ENCODE measurements at regions not wholly inside any gene's neighbourhood (a gene's known extent, or its start where the extent isn't known, plus 50 kb on each side); places are given as distances from the start of the nearest gene placed in this dataset.

- Mint-ChIP-seq H3K27ac (no peak overlapping the region), H3K9me3 (ENCODE audit: low read depth) (no peaks in the 10 kb centered on the region), H3K27me3 (no peaks in the 10 kb centered on the region), H3K36me3 (no peaks in the 10 kb centered on the region), H3K4me3 (no peak overlapping the region), H3K4me1 (no peaks in the 10 kb centered on the region)
- CTCF ChIA-PET, result no interaction called here
- ATAC-seq (no peak), DNase-seq (no peak)
Measured at GRCh38 chr4:133803341-133803740, 398.2 kb downstream of the PABPC4L start.

- Mint-ChIP-seq H3K27me3 (no peaks in the 10 kb centered on the region), H3K36me3 (no peaks in the 10 kb centered on the region), H3K4me1 (no peaks in the 10 kb centered on the region), H3K4me3 (no peak overlapping the region), H3K27ac (no peak overlapping the region), H3K9me3 (ENCODE audit: low read depth) (no peaks in the 10 kb centered on the region)
- DNase-seq (no peak), ATAC-seq (no peak)
- CTCF ChIA-PET, result no interaction called here
Measured at GRCh38 chr4:133802359-133803140, 399.0 kb downstream of the PABPC4L start.

GRCh38 chr4:133801883-133802282 lies 399.7 kb downstream of the PABPC4L start:
- H3K9me3 Mint-ChIP-seq (ENCODE audit: low read depth), result no peaks in the 10 kb centered on the region
- no peak for ATAC-seq
- no peak overlapping the region for H3K27ac Mint-ChIP-seq
- no peak overlapping the region for H3K4me3 Mint-ChIP-seq
- no peaks in the 10 kb centered on the region for H3K27me3 Mint-ChIP-seq
- DNase-seq, result no peak
- CTCF ChIA-PET, result no interaction called here
- no peaks in the 10 kb centered on the region for H3K4me1 Mint-ChIP-seq
- H3K36me3 Mint-ChIP-seq, result no peaks in the 10 kb centered on the region

DNA sequence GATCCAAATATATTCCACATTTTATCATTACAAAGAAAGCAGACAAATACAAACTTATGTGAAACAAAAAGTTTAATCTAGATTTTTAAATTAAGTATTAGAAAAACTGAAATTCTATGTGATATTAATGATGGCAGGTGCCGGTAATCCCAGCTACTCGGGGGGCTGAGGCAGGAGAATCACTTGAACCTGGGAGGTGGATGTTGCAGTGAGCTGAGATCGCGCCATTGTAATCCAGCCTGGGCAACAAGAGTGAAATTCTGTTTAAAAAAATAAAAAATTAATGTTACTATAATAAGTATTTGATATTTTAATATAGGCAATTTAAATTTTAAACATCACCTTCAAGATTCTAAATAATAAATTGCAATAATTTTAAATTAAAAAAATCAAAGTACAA lies 400.6 kb downstream of the PABPC4L start:
- no peaks in the 10 kb centered on the region for H3K36me3 Mint-ChIP-seq
- H3K4me1 Mint-ChIP-seq, result no peaks in the 10 kb centered on the region
- no peaks in the 10 kb centered on the region for H3K9me3 Mint-ChIP-seq (ENCODE audit: low read depth)
- DNase-seq (no peak), ATAC-seq (no peak)
- H3K27ac Mint-ChIP-seq, result no peak overlapping the region
- no peak overlapping the region for H3K4me3 Mint-ChIP-seq
- no peaks in the 10 kb centered on the region for H3K27me3 Mint-ChIP-seq
- CTCF ChIA-PET, result no interaction called here

GRCh38 chr4:133799717-133800315 lies 401.8 kb downstream of the PABPC4L start:
- Mint-ChIP-seq H3K4me1 (no peaks in the 10 kb centered on the region), H3K9me3 (ENCODE audit: low read depth) (no peaks in the 10 kb centered on the region), H3K4me3 (no peak overlapping the region), H3K27me3 (no peaks in the 10 kb centered on the region), H3K36me3 (no peaks in the 10 kb centered on the region), H3K27ac (no peak overlapping the region)
- ATAC-seq, result no peak
- DNase-seq, result no peak
- CTCF ChIA-PET, result no interaction called here

GRCh38 chr4:133777661-133778060 lies 423.9 kb downstream of the PABPC4L start:
- Mint-ChIP-seq H3K36me3 (no peaks in the 10 kb centered on the region), H3K27me3 (no peaks in the 10 kb centered on the region), H3K27ac (no peak overlapping the region), H3K9me3 (ENCODE audit: low read depth) (peaks cover 5% of the 10 kb centered on the region), H3K4me1 (no peaks in the 10 kb centered on the region), H3K4me3 (no peak overlapping the region)
- CTCF ChIA-PET, result no interaction called here
- DNase-seq, result no peak
- ATAC-seq, result no peak

DNA sequence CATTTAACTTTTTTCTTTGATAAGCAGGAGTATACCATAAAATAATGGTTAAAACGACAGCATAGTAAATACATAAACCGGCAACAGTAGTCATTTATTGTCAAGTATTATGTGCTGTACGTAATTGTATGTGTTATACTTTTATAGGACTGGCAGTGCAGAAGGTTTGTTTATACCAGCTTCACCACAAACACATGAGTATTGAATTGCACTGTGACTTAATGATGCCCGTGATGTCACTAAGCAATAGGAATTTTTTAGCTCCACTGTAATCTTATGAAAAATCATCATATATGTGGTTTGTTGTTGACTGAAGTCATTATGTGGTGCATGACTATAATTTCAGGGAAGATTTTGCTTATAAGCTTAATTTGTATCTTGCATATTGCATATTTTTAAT lies 424.6 kb downstream of the PABPC4L start:
- ATAC-seq, result no peak
- H3K27me3 Mint-ChIP-seq, result no peaks in the 10 kb centered on the region
- no peak overlapping the region for H3K4me3 Mint-ChIP-seq
- H3K9me3 Mint-ChIP-seq (ENCODE audit: low read depth), result peaks cover 8% of the 10 kb centered on the region
- H3K27ac Mint-ChIP-seq, result no peak overlapping the region
- CTCF ChIA-PET, result no interaction called here
- no peaks in the 10 kb centered on the region for H3K36me3 Mint-ChIP-seq
- H3K4me1 Mint-ChIP-seq, result no peaks in the 10 kb centered on the region
- no peak for DNase-seq

GRCh38 chr4:133776503-133776902 lies 425.1 kb downstream of the PABPC4L start:
- H3K4me1 Mint-ChIP-seq, result no peaks in the 10 kb centered on the region
- no peak overlapping the region for H3K27ac Mint-ChIP-seq
- no peaks in the 10 kb centered on the region for H3K27me3 Mint-ChIP-seq
- no peak for DNase-seq
- no peak overlapping the region for H3K4me3 Mint-ChIP-seq
- CTCF ChIA-PET, result no interaction called here
- H3K9me3 Mint-ChIP-seq (ENCODE audit: low read depth), result peaks cover 8% of the 10 kb centered on the region
- H3K36me3 Mint-ChIP-seq, result no peaks in the 10 kb centered on the region
- ATAC-seq, result no peak

GRCh38 chr4:133775881-133776280 lies 425.7 kb downstream of the PABPC4L start:
- DNase-seq (no peak), ATAC-seq (no peak)
- peaks cover 10% of the 10 kb centered on the region for H3K9me3 Mint-ChIP-seq (ENCODE audit: low read depth)
- no peaks in the 10 kb centered on the region for H3K36me3 Mint-ChIP-seq
- H3K27me3 Mint-ChIP-seq, result no peaks in the 10 kb centered on the region
- H3K27ac Mint-ChIP-seq, result no peak overlapping the region
- H3K4me1 Mint-ChIP-seq, result no peaks in the 10 kb centered on the region
- H3K4me3 Mint-ChIP-seq, result no peak overlapping the region
- CTCF ChIA-PET, result no interaction called here

DNA sequence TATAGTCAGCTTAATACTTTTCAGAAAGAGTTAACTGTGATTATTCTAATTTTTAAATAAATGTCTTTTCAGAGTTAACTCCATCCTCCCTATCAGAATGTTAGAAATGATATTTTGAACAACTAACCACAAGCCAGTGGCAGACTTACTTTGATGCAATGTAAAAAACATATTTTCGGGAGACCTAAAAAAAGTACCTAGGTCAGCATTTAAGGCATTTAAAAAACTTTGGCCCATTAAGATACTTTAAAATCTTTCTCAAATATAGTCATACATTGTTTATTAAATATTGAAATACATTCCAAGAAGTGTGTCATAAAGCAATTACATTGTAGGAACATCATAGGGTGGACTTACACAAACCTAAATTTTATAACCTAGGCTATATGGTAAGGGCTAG lies 426.1 kb downstream of the PABPC4L start:
- CTCF ChIA-PET, result no interaction called here
- no peaks in the 10 kb centered on the region for H3K27me3 Mint-ChIP-seq
- no peaks in the 10 kb centered on the region for H3K36me3 Mint-ChIP-seq
- no peak for DNase-seq
- no peak for ATAC-seq
- no peaks in the 10 kb centered on the region for H3K4me1 Mint-ChIP-seq
- no peak overlapping the region for H3K4me3 Mint-ChIP-seq
- no peak overlapping the region for H3K27ac Mint-ChIP-seq
- H3K9me3 Mint-ChIP-seq (ENCODE audit: low read depth), result peaks cover 13% of the 10 kb centered on the region

GRCh38 chr4:133759428-133759827 lies 442.2 kb downstream of the PABPC4L start:
- no peaks in the 10 kb centered on the region for H3K36me3 Mint-ChIP-seq
- no peak overlapping the region for H3K27ac Mint-ChIP-seq
- no peak overlapping the region for H3K4me3 Mint-ChIP-seq
- DNase-seq, result no peak
- H3K27me3 Mint-ChIP-seq, result no peaks in the 10 kb centered on the region
- CTCF ChIA-PET, result no interaction called here
- no peaks in the 10 kb centered on the region for H3K4me1 Mint-ChIP-seq
- H3K9me3 Mint-ChIP-seq (ENCODE audit: low read depth), result peaks cover 11% of the 10 kb centered on the region
- ATAC-seq, result no peak

GRCh38 chr4:133741766-133742165 lies 459.8 kb downstream of the PABPC4L start:
- no peaks in the 10 kb centered on the region for H3K36me3 Mint-ChIP-seq
- no peaks in the 10 kb centered on the region for H3K4me1 Mint-ChIP-seq
- H3K27me3 Mint-ChIP-seq, result no peaks in the 10 kb centered on the region
- no peak overlapping the region for H3K27ac Mint-ChIP-seq
- peaks cover 15% of the 10 kb centered on the region for H3K9me3 Mint-ChIP-seq (ENCODE audit: low read depth)
- no peak overlapping the region for H3K4me3 Mint-ChIP-seq
- DNase-seq, result no peak
- no peak for ATAC-seq
- CTCF ChIA-PET, result no interaction called here

DNA sequence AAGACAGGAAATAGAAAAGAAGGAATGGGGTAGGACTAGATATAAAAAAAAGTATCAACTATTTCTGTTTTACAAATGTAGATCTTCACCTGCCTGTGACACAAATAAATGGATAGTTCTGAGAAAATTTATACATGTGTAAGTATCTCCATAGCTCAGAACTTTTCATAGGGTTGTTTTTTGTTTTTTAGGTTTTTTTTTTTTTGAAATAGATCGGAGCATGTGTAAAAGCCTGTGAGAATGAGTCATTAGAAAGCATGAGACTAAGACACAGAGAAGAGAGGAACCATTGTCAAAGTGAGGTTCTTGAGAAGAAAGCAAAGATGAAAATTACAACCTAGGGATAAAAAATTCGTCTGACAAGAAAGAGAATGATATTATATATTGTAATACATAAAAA lies 481.6 kb downstream of the PABPC4L start:
- H3K27me3 Mint-ChIP-seq, result no peaks in the 10 kb centered on the region
- H3K27ac Mint-ChIP-seq, result no peak overlapping the region
- peaks cover 3% of the 10 kb centered on the region for H3K9me3 Mint-ChIP-seq (ENCODE audit: low read depth)
- ATAC-seq, result no peak
- no peaks in the 10 kb centered on the region for H3K4me1 Mint-ChIP-seq
- DNase-seq, result no peak
- CTCF ChIA-PET, result no interaction called here
- no peak overlapping the region for H3K4me3 Mint-ChIP-seq
- H3K36me3 Mint-ChIP-seq, result no peaks in the 10 kb centered on the region

GRCh38 chr4:133719098-133719497 lies 482.5 kb downstream of the PABPC4L start:
- DNase-seq, result no peak
- Mint-ChIP-seq H3K27me3 (no peaks in the 10 kb centered on the region), H3K36me3 (no peaks in the 10 kb centered on the region), H3K27ac (no peak overlapping the region), H3K4me1 (no peaks in the 10 kb centered on the region), H3K9me3 (ENCODE audit: low read depth) (peaks cover 3% of the 10 kb centered on the region), H3K4me3 (no peak overlapping the region)
- CTCF ChIA-PET, result no interaction called here
- ATAC-seq, result no peak

Data from activated CD8-positive, alpha-beta memory T cell treated with anti-CD3 and anti-CD28 coated beads, Interleukin-2, amount 10 ng/mL, durations not matched to agents 7 days and 5 days (primary cell).